ENCODE measurements at regions not wholly inside any gene's neighbourhood (a gene's known extent, or its start where the extent isn't known, plus 50 kb on each side); places are given as distances from the start of the nearest gene placed in this dataset.
"Not testable (repeated sequence)": the region's sequence is repeated elsewhere in the genome, so short reads cannot be mapped to it uniquely, and the experiment has no call there.

DNA sequence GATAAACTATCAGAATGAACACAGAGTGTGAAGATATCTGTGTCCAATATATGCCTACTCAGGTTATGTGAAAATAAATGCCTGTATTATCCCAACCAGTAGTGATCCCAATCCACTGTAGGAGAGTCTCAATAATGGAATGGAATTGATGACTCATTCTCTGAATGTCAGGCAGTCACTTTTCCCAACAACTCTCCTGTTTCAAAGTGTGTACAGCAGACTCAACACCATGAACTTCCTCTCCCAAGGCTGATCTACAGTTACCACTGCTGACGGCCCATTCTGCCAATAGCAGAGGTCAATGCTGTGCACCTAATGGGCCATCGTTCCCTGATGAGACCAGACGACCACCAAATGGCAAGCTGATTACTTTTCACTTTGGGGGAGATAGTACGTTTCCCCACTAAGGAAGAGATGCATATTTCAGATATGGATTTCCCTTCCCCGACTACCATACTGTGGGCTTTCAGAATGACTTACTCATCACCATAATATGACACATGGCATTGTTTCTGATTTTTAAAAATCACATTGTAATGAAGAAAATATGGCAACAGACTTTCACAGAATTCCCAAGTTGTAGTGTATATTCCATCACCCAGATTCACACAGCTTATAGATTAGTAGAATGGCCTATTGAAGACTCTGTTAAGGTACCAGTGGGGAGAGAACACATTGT, 601.7 kb upstream of the VRK2 start:
- no peak for DNase-seq

DNA sequence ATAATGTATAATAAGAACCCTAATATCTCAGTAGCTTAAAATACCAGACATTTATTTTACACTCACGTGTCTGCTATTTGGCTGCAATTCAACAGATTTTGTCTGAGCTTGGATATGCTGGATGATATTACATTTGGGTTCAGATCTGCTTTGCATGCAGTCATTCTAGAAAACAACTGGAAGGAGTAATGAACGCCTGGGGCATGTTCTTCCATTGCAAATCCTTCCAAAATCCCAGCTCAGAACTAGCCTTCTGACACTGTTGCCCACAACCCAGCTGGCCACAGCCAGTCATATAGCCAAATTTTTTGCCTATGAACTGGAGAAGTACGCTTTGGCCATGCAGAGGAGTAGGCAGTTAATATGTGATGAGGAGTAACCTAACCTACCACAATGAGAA, 597.8 kb upstream of the VRK2 start:
- no peak for DNase-seq

DNA sequence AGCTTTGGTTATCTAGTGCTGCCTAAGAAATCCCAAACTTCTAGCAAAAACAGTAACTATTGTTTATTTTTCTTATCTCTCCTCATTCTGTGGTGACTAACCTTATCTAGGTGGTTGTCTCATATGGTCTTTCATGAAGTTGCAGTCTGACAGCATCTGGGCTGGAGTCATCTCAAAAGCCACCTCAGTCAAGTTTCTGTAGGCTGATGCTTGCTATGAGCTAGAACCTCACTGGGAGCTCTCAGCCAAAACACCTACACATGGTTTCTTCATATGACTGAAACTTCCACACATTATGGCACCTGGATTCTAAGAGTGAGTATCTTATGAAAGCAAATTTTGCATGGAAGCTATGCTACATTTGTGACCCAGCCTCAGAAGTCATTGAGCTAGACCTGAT, 596.4 kb upstream of the VRK2 start:
- no peak for DNase-seq

DNA sequence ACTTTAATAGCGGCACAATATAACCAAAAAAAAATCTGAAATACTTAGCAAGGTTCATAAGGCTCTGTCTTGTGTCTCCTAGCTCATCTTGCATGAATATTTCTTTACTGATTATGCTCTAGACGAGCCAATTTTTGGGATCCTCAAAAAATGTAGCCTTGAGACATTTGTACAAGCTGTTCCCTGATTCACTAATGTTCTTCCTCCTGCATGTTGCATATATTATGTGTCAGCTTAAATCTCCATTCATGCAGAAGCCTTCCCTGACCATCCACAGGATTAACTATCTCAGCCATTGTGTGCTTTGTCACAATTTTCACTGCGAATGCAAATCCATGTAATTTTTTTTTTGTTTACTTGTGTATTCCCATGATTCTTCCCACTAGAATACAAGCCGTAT, 594.0 kb upstream of the VRK2 start:
- no peak for DNase-seq

DNA sequence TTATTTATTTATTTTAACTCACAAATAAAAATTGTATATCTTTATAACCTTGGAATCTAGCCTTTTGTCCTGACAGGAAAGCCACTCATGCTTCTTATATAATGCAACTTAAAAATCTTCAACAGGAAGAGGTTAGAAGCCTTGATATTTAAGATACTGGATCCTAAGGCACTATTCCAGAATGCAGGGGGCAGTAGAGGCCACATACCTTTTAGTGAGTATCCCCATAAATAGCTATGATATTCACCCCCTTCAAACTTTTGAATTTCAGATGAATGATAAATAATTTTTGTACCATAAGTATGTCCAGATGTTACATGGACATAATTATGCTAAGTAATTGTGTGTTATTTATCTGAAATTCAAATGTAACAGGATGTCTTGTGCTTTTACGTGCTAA, 592.7 kb upstream of the VRK2 start:
- DNase-seq = no peak

DNA sequence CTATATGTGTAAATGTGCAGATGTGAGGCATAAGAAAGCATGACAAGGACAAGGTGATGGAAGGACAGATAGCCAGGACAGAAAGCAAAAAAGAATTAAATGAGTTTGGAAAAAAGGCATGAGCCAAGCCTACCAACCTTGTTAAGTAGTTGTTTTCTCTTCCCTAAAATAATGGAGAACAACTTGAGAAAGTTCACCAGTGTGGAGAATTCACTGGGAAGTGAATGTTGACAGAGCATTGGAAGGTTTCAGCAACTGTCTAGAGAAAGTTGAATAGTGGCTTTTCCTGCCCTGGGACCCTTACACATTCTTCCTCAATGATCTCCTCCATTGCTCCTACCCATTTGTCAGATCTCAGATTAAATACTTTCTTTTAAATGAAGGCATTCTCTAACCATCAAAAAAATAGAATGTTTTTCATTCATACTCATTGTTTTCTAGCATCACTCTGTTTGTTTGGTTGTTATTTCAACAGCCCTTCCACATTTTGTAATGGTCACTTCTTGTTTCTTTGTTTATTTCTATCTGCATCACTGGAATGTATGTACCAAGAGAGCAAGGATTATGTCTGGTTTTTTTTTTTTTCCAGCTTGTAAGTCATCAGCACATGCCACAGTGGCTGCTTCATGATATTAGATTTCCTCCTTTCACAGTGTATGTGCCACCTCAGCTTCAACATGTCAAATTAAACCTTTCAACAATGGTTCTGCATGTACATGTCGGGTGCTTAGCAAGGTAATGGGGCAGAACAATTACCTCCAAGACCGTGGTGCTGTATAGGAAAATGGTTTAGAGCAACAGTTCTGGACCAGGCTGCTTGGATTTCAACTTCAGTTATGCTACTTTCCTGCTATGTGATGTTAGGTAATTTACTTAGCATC, 586.0 kb upstream of the VRK2 start:
- DNase-seq = peak; percentile 13

DNA sequence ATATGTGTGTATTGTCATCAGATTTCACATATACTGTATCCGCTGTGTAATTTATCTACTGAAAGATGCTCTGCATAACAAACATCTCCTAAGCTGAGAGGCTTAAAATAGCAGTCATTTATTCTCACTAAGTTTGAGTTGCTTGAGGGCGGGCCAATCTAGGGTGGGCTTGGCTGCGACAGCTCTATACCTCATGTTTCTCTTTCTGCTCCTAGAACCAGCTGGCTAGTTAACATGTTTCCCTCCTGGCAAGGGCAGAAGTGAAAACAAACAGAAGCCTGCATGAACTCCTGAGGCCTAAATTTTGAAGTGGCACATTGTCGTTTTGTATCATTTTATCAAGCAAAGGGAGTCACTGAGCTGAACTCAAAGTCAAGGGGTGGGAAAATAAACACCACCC, 585.0 kb upstream of the VRK2 start:
- no peak for DNase-seq

DNA sequence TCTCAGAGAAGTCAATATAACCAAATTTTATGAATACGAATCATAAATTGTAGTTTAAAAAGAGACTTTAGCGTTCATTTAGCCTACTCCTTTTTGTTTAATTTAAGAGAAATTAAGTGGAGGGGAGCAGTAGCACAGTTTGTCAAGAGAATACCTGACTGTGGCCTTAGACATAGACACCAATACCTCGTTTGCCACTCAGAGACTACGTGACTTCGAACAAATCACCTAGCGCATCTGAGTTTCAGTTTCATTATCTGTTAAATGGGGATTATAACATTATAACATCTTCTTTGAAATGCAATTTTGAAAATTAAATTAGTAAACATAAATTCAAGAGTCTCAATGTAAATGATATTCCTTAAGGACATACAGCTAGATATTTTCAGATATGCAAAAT, 581.5 kb upstream of the VRK2 start:
- no peak for DNase-seq

DNA sequence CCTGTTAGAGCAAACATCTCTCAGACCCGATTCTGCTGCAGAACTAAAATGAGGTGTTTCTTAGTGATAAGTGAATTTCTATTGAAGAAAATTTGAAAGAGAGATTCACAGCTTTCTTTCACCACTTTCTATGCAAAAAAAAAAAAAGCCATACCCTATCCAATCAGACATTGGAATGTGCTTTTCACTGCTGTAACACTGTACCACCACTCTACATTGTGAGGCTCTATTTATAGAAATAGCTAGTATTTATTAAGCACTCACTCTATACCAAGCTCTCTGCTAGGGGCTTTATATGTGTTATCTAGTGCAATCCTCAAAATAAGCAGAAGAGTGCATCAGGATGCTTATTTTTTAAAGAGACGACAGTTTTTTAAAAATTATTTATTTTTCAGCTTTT, 580.6 kb upstream of the VRK2 start:
- DNase-seq = no peak

DNA sequence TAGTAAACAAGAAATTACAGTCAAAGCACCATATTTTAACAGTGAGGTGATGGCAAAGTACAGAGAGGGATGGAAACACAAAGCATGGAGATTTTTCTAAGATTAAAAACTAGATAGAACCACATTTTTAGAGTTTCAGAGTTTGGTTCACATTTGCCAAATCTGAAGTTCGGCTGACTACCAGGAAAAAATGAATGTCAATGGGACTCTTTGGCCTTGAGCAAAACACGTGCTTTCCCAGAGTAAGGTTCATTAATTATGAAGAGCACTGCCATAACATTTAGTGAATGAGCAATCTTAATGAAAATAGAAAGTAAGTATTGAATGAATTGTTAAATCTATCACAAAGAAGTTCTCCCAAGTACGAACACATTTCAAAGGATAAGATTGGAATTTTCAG, 571.2 kb upstream of the VRK2 start:
- DNase-seq = no peak

DNA sequence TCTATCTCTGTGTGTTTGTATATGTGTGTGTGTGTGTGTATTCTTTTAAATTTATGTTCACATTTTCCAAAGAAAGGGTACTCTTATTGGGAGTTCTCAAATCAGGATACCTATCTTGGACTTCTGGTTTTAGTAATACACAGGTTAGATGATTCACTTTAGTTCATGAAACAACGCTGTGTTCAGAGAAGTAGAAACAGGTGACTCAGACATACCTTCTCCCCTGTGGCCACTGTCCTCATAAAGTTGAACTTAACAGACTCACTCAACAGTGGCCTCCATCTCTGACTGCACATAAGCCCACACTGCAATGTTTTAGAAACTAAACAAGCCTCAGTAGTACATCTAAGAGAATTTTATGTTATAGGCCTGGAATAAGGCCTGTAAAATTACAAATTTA, 566.6 kb upstream of the VRK2 start:
- DNase-seq = no peak

DNA sequence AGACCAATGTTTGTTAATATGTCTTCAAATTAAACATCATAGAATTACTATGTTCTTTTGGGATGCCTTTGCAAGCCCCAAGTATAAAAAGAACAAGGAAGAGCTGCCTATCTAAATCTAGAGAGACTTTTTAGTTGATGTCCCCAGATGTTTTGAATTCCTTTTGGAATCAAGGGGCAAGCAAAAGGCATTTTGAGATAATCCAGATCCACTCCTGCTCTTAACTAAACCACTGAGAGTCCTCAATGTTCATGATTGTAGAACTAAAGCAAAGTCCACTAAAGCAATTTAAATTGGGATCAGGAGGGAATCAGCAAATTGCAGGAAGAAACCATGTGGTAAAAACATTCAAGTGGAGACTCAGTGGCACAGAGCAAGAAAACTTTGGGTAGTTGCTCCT, 558.5 kb upstream of the VRK2 start:
- DNase-seq = no peak

DNA sequence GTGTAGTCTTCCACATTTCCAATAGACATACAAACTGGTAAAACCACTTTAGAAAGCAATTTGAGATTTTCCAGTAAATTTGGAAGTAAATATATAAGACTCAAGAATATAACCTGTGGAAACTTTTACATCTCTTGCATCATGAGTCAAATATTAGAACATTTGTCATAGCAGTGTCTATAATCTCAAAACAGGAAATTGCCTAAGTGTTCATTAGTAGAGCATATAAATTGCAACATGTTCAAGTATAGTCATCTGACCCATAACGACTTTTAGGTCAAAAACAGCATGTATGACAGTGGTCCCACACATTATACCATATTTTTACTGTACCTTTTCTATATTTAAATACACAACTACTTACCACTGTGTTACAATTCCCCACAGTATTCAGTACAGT, 555.9 kb upstream of the VRK2 start:
- DNase-seq = no peak

DNA sequence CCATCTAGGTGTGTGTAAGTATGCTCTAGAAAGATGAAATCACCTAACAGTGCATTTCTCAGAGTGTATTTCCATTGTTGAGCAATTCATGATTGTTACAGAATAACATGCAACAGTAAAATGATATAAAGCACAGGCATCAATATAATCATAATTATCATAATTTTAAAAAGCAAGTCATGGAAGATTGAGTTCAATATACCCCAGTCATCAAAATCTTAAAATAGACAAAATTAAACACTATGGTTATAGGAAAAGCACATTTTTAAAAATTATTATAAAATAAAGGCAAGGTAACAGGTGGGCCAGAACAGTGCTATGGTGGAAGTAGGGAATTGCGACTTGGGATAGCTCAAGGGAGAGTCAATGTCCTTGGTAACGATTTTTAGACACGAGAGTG, 555.4 kb upstream of the VRK2 start:
- no peak for DNase-seq

DNA sequence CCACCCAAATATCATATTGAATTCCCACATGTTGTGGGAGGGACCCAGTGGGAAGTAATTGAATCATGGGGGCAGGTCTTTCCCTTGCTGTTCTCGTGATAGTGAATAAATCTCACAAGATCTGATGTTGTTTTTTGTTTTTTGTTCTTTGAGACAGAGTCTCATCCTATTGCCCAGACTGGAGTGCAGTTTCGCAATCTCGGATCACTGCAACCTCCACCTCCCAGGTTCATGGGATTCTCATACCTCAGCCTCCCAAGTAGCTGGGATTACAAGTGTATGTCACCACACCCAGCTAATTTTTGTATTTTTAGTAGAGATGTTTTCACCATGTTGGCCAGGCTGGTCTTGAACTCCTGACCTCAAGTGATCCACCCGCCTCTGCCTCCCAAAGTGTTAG, 552.6 kb upstream of the VRK2 start:
- not testable (repeated sequence) for DNase-seq

DNA sequence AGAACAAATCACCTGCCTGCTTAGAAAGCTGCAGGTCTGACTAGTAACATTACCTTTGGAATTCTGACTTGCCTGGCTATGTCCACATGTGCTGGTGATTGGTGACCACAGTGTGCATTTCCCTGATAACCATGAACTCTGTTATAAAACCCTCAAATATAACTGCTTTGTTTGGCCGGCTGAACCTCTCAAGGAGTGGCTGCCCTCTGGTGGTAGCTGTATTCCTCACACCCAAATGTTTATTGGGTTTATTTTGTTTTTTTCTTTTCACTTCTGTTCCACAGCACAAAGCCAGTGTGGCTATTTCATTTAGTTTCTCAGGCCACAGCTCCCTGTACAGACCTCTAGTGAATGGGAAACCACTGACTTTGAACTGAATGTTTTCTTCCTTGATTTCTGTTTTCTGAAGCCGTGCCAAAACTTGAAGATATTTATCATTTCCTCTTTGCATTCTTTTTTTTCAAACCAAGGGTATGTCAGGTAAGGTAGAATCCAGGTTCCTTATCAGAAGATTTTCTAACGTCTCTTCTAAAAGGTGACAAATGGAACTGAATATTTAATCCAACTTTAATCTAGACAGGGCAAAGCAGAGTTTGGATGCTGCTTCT, 549.0 kb upstream of the VRK2 start:
- DNase-seq = peak; percentile 27

DNA sequence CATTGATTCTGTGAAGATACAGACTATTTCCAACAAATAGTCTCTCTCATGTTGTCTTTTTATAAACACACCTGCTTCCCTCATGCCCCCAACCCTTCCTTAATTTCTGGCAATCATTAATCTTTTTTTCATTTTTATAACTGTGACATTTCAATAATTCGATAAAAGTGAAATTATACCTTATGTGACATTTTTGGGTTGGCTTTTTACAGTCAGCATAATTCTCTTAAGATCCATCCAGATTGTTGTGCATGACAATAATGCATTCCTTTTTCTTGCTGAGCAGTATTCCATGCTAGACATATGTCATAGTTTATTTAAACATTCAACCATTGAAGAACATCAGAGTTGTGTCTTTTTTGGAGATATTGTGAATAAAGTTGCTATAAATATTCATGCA, 541.8 kb upstream of the VRK2 start:
- DNase-seq = no peak

DNA sequence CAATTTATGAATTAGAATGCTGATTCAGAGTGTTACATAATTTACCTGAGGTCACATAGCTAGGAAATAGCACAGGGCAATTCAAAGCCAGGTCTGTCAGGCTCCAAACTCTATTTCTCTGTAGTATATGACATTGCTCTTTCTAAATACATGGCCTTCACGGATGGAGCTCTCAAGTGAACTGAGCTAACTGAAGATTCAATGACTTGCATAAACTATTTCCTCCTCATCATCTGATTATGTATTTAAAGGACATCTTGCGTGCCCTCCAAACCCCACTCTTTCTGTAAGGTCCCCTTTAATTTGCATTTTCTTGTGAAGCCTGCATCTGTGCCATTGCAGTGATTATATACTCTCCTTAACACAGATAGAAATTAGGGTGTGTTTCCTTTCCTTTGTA, 537.4 kb upstream of the VRK2 start:
- DNase-seq = no peak

DNA sequence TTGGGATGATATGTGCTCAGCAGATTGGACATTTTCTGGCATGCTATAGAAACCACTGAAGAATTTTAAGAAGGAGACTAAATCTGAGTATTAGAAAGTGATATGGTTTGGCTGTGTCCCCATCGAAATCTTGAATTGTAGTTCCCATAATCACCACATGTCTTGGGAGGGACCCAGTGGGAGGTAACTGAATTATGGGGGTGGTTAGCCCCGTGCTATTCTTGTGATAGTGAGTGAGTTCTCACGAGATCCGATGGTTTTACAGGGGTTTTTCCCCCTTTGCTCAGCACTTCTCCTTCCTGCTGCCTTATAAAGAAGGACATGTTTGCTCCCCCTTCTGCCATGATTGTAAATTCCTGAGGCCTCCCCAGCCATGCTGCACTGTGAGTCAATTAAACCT, 535.9 kb upstream of the VRK2 start:
- no peak for DNase-seq

DNA sequence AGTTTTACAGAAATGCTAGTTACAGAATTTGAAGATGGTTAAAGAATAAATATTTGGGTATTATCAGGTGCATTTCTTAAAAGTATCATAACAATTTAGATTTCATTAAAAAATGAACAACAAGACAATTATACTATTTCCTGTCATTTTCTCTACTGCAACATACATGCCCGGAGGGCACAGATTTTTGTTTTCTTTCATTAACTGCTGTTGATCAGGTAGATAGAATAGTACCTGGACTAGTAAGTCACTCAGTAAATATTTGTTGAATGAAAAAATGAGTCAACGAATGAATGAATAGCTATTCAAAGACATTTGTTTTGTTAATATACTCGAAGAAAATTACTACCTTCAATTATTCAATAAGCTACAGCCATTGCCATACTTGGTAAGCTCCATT, 531.2 kb upstream of the VRK2 start:
- no peak for DNase-seq

DNA sequence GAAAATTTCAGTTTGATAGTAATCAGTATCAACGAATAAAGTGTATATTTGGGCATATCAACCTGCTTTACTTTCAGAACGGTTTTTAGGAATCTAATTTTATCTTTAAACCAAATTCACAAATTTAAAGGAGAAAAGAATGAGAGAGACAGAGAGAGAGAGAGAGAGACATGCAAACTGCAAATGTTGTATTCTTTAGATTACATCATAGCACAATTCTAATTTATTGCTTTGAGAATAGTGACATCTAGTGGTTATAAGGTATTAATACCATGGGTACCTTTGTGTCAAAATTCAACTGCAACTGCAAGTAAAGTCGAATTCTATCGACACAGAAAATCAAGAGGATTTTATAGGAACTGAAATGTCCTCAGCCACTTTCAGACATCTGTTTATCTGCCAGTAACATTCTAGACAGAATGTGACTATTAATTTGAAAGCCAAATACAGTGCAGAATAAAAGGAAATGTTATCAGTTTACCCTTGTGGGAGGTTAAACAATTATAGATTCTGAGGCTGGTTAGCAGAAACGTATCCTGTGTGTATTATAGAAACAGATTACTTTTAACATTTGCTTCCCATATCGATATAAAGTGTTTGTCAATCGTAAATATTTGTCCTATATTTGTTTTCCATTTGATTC, 529.8 kb upstream of the VRK2 start:
- DNase-seq = no peak

DNA sequence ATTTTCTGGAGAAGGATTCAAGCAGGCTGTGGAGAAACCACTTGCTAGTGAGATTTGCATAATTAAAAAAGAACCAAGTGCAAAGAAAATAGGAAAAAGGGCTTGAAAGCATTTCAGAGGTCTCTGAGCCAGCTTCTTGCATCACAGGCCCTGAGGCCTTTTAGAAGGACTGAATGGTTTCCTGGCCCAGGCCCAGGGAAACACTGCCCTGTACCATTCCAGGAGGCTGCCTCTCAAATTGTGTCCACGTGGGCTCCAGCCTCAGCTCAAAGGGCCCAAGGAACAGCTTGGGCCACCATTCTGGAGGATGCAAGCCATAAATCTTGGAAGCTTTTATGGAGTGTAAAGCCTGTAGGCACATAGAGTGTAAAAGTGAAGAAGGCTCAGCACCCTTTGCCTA, 523.3 kb upstream of the VRK2 start:
- no peak for DNase-seq

DNA sequence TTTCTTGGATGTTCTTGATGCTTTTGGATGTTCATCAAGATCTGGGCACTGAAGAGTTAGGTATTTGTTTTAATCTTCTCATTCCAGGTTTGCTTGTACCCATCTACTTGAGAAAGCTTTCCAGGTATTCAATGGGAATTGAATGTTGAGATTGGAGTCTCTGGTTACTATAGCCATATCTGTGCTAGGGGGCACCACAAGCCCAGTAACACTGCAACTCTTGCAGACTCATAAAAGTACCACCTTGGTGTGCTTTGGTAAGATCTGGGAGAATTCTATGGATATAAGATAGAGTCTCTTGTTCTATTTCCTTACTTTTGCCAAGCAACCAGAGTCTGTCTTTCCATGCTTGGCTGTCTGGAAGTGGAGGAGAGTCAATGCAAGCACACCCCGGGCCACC, 518.9 kb upstream of the VRK2 start:
- DNase-seq = no peak

DNA sequence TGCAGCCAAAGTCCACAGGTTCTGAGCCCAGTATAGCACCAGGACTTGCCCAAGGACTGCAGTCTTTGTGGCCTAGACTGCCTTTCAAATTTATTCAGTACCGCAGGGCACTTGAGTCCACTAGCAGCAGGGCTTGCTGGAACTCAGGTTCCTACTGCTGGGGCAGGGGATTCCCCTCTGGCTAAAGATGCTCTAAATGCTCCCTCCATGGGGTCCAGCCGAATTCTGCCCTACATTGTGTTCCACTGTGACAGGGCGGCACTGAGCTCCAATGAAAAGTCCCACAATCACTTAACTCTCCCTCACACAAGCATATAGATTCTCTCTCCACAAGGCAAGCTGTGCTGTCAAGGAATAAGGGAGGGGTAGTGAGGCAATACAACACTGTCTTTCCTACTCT, 518.1 kb upstream of the VRK2 start:
- DNase-seq = no peak
